WTC11 (cell line): ENCODE measurements at regions not wholly inside any gene's neighbourhood (a gene's known extent, or its start where the extent isn't known, plus 50 kb on each side); places are given as distances from the start of the nearest gene placed in this dataset.

Experiments used
- ATAC-seq: fragments of 200-7000 bp; cut with Tn5 transposase; 2 replicates; pipeline ENCODE4 v1.10.0; 2021; ENCODE audit warnings: mild to moderate bottlenecking, moderate library complexity
- CTCF ChIA-PET: fragments of 300-600 bp; sonication (Branson Sonifier 250); formaldehyde crosslinking; loops from one replicate; lab custom pipeline; 2021; ENCODE audit warnings: antibody characterized with exemption; lab: Charles Lee
- POLR2A ChIA-PET: fragments of 350-600 bp; sonication (Branson Sonifier 250); formaldehyde crosslinking; loops from one replicate; lab custom pipeline; 2021; ENCODE audit warnings: antibody characterized with exemption; lab: Charles Lee
- DNase-seq: peaks from one replicate; pipeline ENCODE4 v3.0.0; 2021; ENCODE audit warnings: low spot score
- H3K27ac Mint-ChIP-seq: 2 replicates; pipeline ENCODE4 v1.8.0; 2021; ENCODE audit warnings: mixed read lengths
- H3K27me3 Mint-ChIP-seq: 2 replicates; pipeline ENCODE4 v1.8.0; 2021; ENCODE audit warnings: low read depth, mild to moderate bottlenecking, moderate library complexity, mixed read lengths
- H3K36me3 Mint-ChIP-seq: 2 replicates; pipeline ENCODE4 v1.8.0; 2021; ENCODE audit warnings: mixed read lengths
- H3K4me1 Mint-ChIP-seq: 2 replicates; pipeline ENCODE4 v1.8.0; 2022; ENCODE audit warnings: mixed read lengths
- H3K4me3 Mint-ChIP-seq: 2 replicates; pipeline ENCODE4 v1.8.0; 2021; ENCODE audit warnings: mild to moderate bottlenecking, moderate library complexity, mixed read lengths
- H3K9me3 Mint-ChIP-seq: 2 replicates; pipeline ENCODE4 v1.8.0; 2021; ENCODE audit warnings: mixed read lengths
- AR ChIP-seq: fragments of 250-450 bp; sonication (Bioruptor Pico); IDR thresholded peaks from 2 replicates; pipeline ENCODE4 v1.9.0; 2021; ENCODE audit warnings: mild to moderate bottlenecking
- ATF3 ChIP-seq: sonication (generic); formaldehyde crosslinking; conservative IDR thresholded peaks from 2 replicates; pipeline ENCODE4 v1.8.1; 2022; ENCODE audit warnings: mild to moderate bottlenecking, missing genetic modification reagents
- CBFB ChIP-seq: sonication (generic); formaldehyde crosslinking; IDR thresholded peaks from 2 replicates; pipeline ENCODE4 v1.8.1; 2022; ENCODE audit warnings: mild to moderate bottlenecking, low read depth, missing genetic modification reagents
- E2F1 ChIP-seq: sonication (generic); formaldehyde crosslinking; IDR thresholded peaks from 2 replicates; pipeline ENCODE4 v1.8.0; 2022; ENCODE audit warnings: mild to moderate bottlenecking, missing genetic modification reagents
- GABPB1 ChIP-seq: sonication (generic); formaldehyde crosslinking; IDR thresholded peaks from 2 replicates; pipeline ENCODE4 v1.8.1; 2023; ENCODE audit warnings: mild to moderate bottlenecking, missing genetic modification reagents
- GRHL2 ChIP-seq: fragments of 250-450 bp; sonication (Bioruptor Pico); IDR thresholded peaks from 2 replicates; pipeline ENCODE4 v1.8.0; 2022; ENCODE audit warnings: mild to moderate bottlenecking, moderate library complexity; ENCODE audit not compliant: insufficient replicate concordance, severe bottlenecking
- JUN ChIP-seq: sonication (generic); formaldehyde crosslinking; IDR thresholded peaks from 2 replicates; pipeline ENCODE4 v1.8.0; 2023; ENCODE audit warnings: mild to moderate bottlenecking, missing genetic modification reagents
- MAX ChIP-seq: sonication (generic); formaldehyde crosslinking; IDR thresholded peaks from 2 replicates; pipeline ENCODE4 v1.8.0; 2022; ENCODE audit warnings: mild to moderate bottlenecking, missing genetic modification reagents
- MLX ChIP-seq: sonication (generic); formaldehyde crosslinking; IDR thresholded peaks from 2 replicates; pipeline ENCODE4 v1.8.1; 2023; ENCODE audit warnings: mild to moderate bottlenecking, missing genetic modification reagents, moderate library complexity
- MYBL2 ChIP-seq: sonication (generic); formaldehyde crosslinking; IDR thresholded peaks from 2 replicates; pipeline ENCODE4 v1.8.1; 2023; ENCODE audit warnings: mild to moderate bottlenecking, moderate library complexity, missing genetic modification reagents
- NFATC4 ChIP-seq: fragments of 250-450 bp; sonication (Bioruptor Pico); IDR thresholded peaks from 2 replicates; pipeline ENCODE4 v1.9.0; 2021; ENCODE audit warnings: mild to moderate bottlenecking
- NFE2L1 ChIP-seq: sonication (generic); formaldehyde crosslinking; IDR thresholded peaks from 2 replicates; pipeline ENCODE4 v1.8.1; 2023; ENCODE audit warnings: missing genetic modification reagents
- NFYB ChIP-seq: sonication (generic); formaldehyde crosslinking; conservative IDR thresholded peaks from 2 replicates; pipeline ENCODE4 v1.8.0; 2022; ENCODE audit warnings: low read depth, missing genetic modification reagents
- OVOL2 ChIP-seq: fragments of 250-450 bp; sonication (Bioruptor Pico); IDR thresholded peaks from 2 replicates; pipeline ENCODE4 v1.9.0; 2021; ENCODE audit warnings: mild to moderate bottlenecking, borderline replicate concordance
- SMAD3 ChIP-seq: sonication (generic); formaldehyde crosslinking; IDR thresholded peaks from 2 replicates; pipeline ENCODE4 v1.8.0; 2022; ENCODE audit warnings: missing genetic modification reagents, mild to moderate bottlenecking, borderline replicate concordance
- SMAD4 ChIP-seq: sonication (generic); formaldehyde crosslinking; IDR thresholded peaks from 2 replicates; pipeline ENCODE4 v1.8.0; 2022; ENCODE audit warnings: mild to moderate bottlenecking, missing genetic modification reagents
- STAT6 ChIP-seq: sonication (generic); formaldehyde crosslinking; conservative IDR thresholded peaks from 2 replicates; pipeline ENCODE4 v1.8.1; 2023; ENCODE audit warnings: mild to moderate bottlenecking, low read depth, missing genetic modification reagents, moderate library complexity
- TEAD1 ChIP-seq: sonication (generic); formaldehyde crosslinking; IDR thresholded peaks from 2 replicates; pipeline ENCODE4 v1.8.0; 2022; ENCODE audit warnings: mild to moderate bottlenecking, missing genetic modification reagents
- ZBTB21 ChIP-seq: sonication (generic); formaldehyde crosslinking; IDR thresholded peaks from 2 replicates; pipeline ENCODE4 v1.8.1; 2023; ENCODE audit warnings: mild to moderate bottlenecking, missing genetic modification reagents, borderline replicate concordance
- ZMAT4 ChIP-seq: fragments of 250-450 bp; sonication (Bioruptor Pico); IDR thresholded peaks from 2 replicates; pipeline ENCODE4 v1.9.0; 2021; ENCODE audit warnings: mild to moderate bottlenecking
- ZNF121 ChIP-seq: sonication (generic); formaldehyde crosslinking; IDR thresholded peaks from 2 replicates; pipeline ENCODE4 v1.8.0; 2023; ENCODE audit warnings: missing genetic modification reagents
- ZNF317 ChIP-seq: sonication (generic); formaldehyde crosslinking; IDR thresholded peaks from 2 replicates; pipeline ENCODE4 v1.8.1; 2023; ENCODE audit warnings: low read depth, mild to moderate bottlenecking, moderate library complexity, missing genetic modification reagents, borderline replicate concordance
- ZNF671 ChIP-seq: fragments of 250-450 bp; sonication (Bioruptor Pico); IDR thresholded peaks from 2 replicates; pipeline ENCODE4 v1.8.0; 2021; ENCODE audit warnings: mild to moderate bottlenecking

- TF ChIP-seq MLX (CRISPR knock-in tag) (no peak), NFE2L1 (CRISPR knock-in tag) (no peak), TEAD1 (no peak)
Observed at GRCh38 chr10:130236711-130237110, 100.5 kb downstream of the GLRX3 start (continued).

- peaks cover 80% of the 10 kb centered on the region for H3K36me3 Mint-ChIP-seq
- no peak for TF ChIP-seq ZNF317 (CRISPR knock-in tag)
- TF ChIP-seq SMAD4 (CRISPR knock-in tag), result no peak
- TF ChIP-seq MLX (CRISPR knock-in tag), result no peak
- H3K9me3 Mint-ChIP-seq, result peaks cover 98% of the 10 kb centered on the region
Observed at GRCh38 chr10:130240409-130240808, 104.2 kb downstream of the GLRX3 start.

GRCh38 chr10:130242513-130242912, 106.3 kb downstream of the GLRX3 start:
- Mint-ChIP-seq H3K27ac (no peak overlapping the region), H3K4me3 (no peak overlapping the region), H3K27me3 (peaks cover 7% of the 10 kb centered on the region), H3K9me3 (peaks cover 95% of the 10 kb centered on the region), H3K4me1 (no peaks in the 10 kb centered on the region), H3K36me3 (peaks cover 79% of the 10 kb centered on the region)
- no peak for ATAC-seq
- DNase-seq, result no peak
- TF ChIP-seq ZNF121 (no peak), TEAD1 (no peak), ZBTB21 (no peak), OVOL2 (CRISPR knock-in tag) (no peak), ATF3 (CRISPR knock-in tag) (no peak), NFYB (CRISPR knock-in tag) (no peak), ZNF671 (CRISPR knock-in tag) (no peak), CBFB (CRISPR knock-in tag) (no peak), MAX (CRISPR knock-in tag) (no peak), NFATC4 (no peak), GRHL2 (no peak), AR (CRISPR knock-in tag) (no peak), ZMAT4 (no peak), SMAD3 (no peak), STAT6 (CRISPR knock-in tag) (no peak), MYBL2 (no peak), JUN (CRISPR knock-in tag) (no peak), E2F1 (CRISPR knock-in tag) (no peak), GABPB1 (CRISPR knock-in tag) (no peak)
- ChIA-PET POLR2A (no interaction called here), CTCF (interaction anchor here (0.7 kb wide), 1 partner anchor 52 kb away, joined by 3 read pairs; no protein-coding TSS in a partner anchor)

More at GRCh38 chr10:130240409-130240808, 104.2 kb downstream of the GLRX3 start:
- Mint-ChIP-seq H3K4me3 (no peak overlapping the region), H3K27me3 (peaks cover 10% of the 10 kb centered on the region), H3K27ac (no peak overlapping the region), H3K4me1 (no peaks in the 10 kb centered on the region)
- ChIA-PET CTCF (no interaction called here), POLR2A (no interaction called here)
- DNase-seq, result no peak
- no peak for ATAC-seq
